ENCODE measurements at regions not wholly inside any gene's neighbourhood (a gene's known extent, or its start where the extent isn't known, plus 50 kb on each side); places are given as distances from the start of the nearest gene placed in this dataset.

DNA sequence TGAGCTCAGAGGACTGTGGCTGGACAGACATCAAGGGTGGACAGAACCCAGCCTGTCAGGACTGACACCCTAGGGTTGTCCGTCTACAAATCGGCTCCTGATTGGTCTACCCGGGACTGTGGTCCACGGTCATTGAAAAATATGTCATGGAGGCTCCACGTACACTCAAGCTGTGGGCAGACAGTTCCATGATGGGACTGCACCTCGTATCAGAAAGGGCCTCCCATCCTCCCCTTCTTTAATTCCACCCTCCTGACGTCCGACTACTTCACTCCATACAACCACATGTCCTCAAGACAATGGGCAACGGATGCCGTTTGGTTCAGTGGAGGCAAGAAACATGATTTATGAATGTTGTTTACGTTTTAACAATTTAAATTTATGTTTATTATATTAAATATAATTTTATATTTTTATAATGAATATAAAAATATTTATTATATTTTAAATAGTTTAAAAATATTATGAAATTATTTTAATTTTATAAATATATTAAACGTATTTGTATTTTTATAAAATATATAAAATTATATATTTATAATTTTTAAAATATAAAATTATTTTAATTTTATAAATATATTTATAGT is 58.0 kb upstream of the SHOX start:
- 83% methylated on average over 12 of the region's 12 CpGs for WGBS
- no peaks in the 10 kb centered on the region for H3K4me1 ChIP-seq (ENCODE audit: control insufficient read depth in 2 of 2, insufficient read depth in 2 of 2, low read length in 2 of 2)
- no peaks in the 10 kb centered on the region for H3K36me3 ChIP-seq (ENCODE audit: control insufficient read depth in 2 of 2, insufficient read depth in 2 of 2, low read length in 1 of 2)
- DNase-seq (ENCODE audit: low read depth in 6 of 9, low spot score in 9 of 9): peak in 2 of 9 donors; percentile 31 to 64
- no peak overlapping the region for H3K27ac ChIP-seq (ENCODE audit: low read depth in 1 of 2, low read length in 1 of 2)
- H3K27me3 ChIP-seq (ENCODE audit: control insufficient read depth in 2 of 2, insufficient read depth in 1 of 2, low read length in 1 of 2): no peaks in the 10 kb centered on the region
- H3K9me3 ChIP-seq (ENCODE audit: control insufficient read depth in 2 of 2, insufficient read depth in 1 of 2, low read length in 1 of 2): peaks cover 0 to 17% of the 10 kb centered on the region in 2 donors
- H3K4me3 ChIP-seq (ENCODE audit: low read length in 2 of 2): no peak overlapping the region

- H3K9me3 ChIP-seq (ENCODE audit: control insufficient read depth in 2 of 2, insufficient read depth in 1 of 2, low read length in 1 of 2): peaks cover 0 to 17% of the 10 kb centered on the region in 2 donors
- H3K27ac ChIP-seq (ENCODE audit: low read depth in 1 of 2, low read length in 1 of 2): no peak overlapping the region
- no peaks in the 10 kb centered on the region for H3K36me3 ChIP-seq (ENCODE audit: control insufficient read depth in 2 of 2, insufficient read depth in 2 of 2, low read length in 1 of 2)
- no peaks in the 10 kb centered on the region for H3K4me1 ChIP-seq (ENCODE audit: control insufficient read depth in 2 of 2, insufficient read depth in 2 of 2, low read length in 2 of 2)
- DNase-seq (ENCODE audit: low read depth in 6 of 9, low spot score in 9 of 9): peak in 2 of 9 donors; percentile 34 to 58
- WGBS: 61% methylated on average over 14 of the region's 14 CpGs
- no peak overlapping the region for H3K4me3 ChIP-seq (ENCODE audit: low read length in 2 of 2)
- no peaks in the 10 kb centered on the region for H3K27me3 ChIP-seq (ENCODE audit: control insufficient read depth in 2 of 2, insufficient read depth in 1 of 2, low read length in 1 of 2)
Measured at GRCh38 chrX:574251-574650, 56.3 kb upstream of the SHOX start.

DNA sequence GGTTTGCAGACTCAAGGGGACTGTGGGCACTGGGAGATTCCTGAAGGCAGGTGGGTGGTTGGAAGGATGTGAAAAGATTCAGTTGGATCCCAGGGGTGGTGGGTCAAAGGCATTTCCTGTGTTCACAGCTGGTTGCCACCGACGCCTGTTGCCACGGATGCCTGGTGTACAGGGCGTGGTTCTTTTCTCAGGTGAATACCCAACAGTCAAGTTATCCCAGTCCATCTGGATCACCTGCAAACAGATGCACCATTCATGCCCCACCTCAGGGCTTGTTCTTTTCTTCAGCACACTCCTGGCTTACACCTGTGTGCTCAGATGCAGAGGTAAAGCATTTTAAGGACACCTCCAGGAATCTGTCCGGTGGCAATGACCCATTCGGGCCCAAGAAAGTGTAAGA is 55.8 kb upstream of the SHOX start:
- Histone ChIP-seq H3K4me3 (ENCODE audit: low read length in 2 of 2) (no peak overlapping the region), H3K9me3 (ENCODE audit: control insufficient read depth in 2 of 2, insufficient read depth in 1 of 2, low read length in 1 of 2) (peaks cover 0 to 17% of the 10 kb centered on the region in 2 donors), H3K27me3 (ENCODE audit: control insufficient read depth in 2 of 2, insufficient read depth in 1 of 2, low read length in 1 of 2) (no peaks in the 10 kb centered on the region), H3K4me1 (ENCODE audit: control insufficient read depth in 2 of 2, insufficient read depth in 2 of 2, low read length in 2 of 2) (no peaks in the 10 kb centered on the region), H3K36me3 (ENCODE audit: control insufficient read depth in 2 of 2, insufficient read depth in 2 of 2, low read length in 1 of 2) (no peaks in the 10 kb centered on the region), H3K27ac (ENCODE audit: low read depth in 1 of 2, low read length in 1 of 2) (no peak overlapping the region)
- DNase-seq (ENCODE audit: low read depth in 6 of 9, low spot score in 9 of 9): peak in 1 of 9 donors; percentile 15
- 76% methylated on average over 6 of the region's 6 CpGs for WGBS

DNA sequence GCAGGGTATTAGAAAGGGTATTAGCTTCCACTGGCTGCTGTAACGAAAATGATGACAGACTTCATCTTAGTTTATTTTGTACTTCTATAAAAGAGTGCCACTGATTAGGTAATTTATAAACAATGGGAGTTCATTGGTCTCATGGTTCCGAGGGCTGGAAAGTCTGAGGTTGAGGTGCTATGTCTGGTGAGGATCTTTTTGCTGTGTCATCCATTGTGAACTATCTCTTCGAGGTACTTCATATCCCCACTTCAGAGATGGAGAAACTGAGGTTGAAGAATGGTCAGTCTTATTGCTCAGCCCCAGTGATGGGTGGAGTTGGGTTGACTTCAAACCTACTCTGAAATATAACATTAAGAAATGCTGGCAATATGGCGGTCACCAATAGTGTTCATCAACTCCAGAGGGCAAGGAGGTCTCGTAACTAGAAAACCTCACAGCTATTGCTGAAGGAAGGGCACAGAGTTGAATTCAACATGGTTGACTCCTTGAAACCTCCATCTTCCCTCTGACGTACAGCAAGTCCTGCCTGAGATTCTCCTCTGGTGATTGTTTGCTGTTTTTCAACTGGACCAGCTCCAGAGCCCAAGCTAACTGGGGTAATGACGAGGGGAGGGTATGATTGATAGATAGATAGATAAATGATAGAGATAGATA is 53.6 kb upstream of the SHOX start:
- Histone ChIP-seq H3K4me3 (ENCODE audit: low read length in 2 of 2) (no peak overlapping the region), H3K27ac (ENCODE audit: low read depth in 1 of 2, low read length in 1 of 2) (no peak overlapping the region), H3K27me3 (ENCODE audit: control insufficient read depth in 2 of 2, insufficient read depth in 1 of 2, low read length in 1 of 2) (no peaks in the 10 kb centered on the region), H3K4me1 (ENCODE audit: control insufficient read depth in 2 of 2, insufficient read depth in 2 of 2, low read length in 2 of 2) (no peaks in the 10 kb centered on the region), H3K9me3 (ENCODE audit: control insufficient read depth in 2 of 2, insufficient read depth in 1 of 2, low read length in 1 of 2) (peaks cover 0 to 5% of the 10 kb centered on the region in 2 donors), H3K36me3 (ENCODE audit: control insufficient read depth in 2 of 2, insufficient read depth in 2 of 2, low read length in 1 of 2) (no peaks in the 10 kb centered on the region)
- WGBS: 83% methylated on average over 7 of the region's 7 CpGs
- peak in 1 of 9 donors; percentile 18 for DNase-seq (ENCODE audit: low read depth in 6 of 9, low spot score in 9 of 9)

DNA sequence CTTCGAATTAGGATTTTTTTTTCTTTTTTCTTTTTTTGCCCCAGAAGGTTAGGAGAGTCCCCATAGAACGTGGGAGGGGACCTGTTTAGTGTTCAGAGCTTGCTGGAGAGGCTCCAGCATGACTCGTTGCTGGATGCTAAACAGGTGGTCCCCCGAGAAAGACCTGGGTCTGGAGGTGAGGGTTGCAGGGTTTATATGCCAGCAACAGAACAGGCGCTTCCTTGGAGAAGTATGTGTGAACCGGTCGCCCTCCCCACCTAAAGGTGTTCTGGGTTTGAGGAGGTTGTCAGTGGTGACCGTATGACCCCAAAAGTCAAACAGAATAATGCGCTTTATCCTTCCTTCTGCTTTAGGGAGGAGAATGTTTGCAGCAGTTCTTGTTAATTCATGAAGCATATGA is 52.1 kb upstream of the SHOX start:
- Histone ChIP-seq H3K4me1 (ENCODE audit: control insufficient read depth in 2 of 2, insufficient read depth in 2 of 2, low read length in 2 of 2) (no peaks in the 10 kb centered on the region), H3K27ac (ENCODE audit: low read depth in 1 of 2, low read length in 1 of 2) (no peak overlapping the region), H3K36me3 (ENCODE audit: control insufficient read depth in 2 of 2, insufficient read depth in 2 of 2, low read length in 1 of 2) (no peaks in the 10 kb centered on the region), H3K9me3 (ENCODE audit: control insufficient read depth in 2 of 2, insufficient read depth in 1 of 2, low read length in 1 of 2) (no peaks in the 10 kb centered on the region), H3K4me3 (ENCODE audit: low read length in 2 of 2) (no peak overlapping the region), H3K27me3 (ENCODE audit: control insufficient read depth in 2 of 2, insufficient read depth in 1 of 2, low read length in 1 of 2) (no peaks in the 10 kb centered on the region)
- DNase-seq (ENCODE audit: low read depth in 6 of 9, low spot score in 9 of 9): peak in 1 of 9 donors; percentile 21
- WGBS: 64% methylated on average over 9 of the region's 9 CpGs

DNA sequence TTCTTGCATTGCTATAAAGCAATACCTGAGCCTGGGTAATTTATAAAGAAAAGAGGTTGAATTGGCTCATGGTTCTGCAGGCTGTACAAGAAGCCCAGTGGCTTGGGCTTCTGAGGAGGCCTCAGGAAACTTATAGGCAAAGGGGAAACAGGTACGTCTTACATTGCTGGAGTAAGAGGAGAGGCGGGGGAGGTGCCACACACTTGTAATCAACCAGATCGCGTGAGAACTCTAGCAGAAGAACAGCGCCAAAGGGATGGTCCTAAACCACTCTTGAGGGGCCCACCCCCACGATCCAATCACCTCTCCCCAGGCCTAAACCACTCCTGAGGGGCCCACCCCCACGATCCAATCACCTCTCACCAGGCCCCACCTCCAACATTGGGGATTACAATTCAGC is 50.6 kb upstream of the SHOX start:
- Histone ChIP-seq H3K9me3 (ENCODE audit: control insufficient read depth in 2 of 2, insufficient read depth in 1 of 2, low read length in 1 of 2) (no peaks in the 10 kb centered on the region), H3K36me3 (ENCODE audit: control insufficient read depth in 2 of 2, insufficient read depth in 2 of 2, low read length in 1 of 2) (no peaks in the 10 kb centered on the region), H3K4me3 (ENCODE audit: low read length in 2 of 2) (no peak overlapping the region), H3K4me1 (ENCODE audit: control insufficient read depth in 2 of 2, insufficient read depth in 2 of 2, low read length in 2 of 2) (no peaks in the 10 kb centered on the region), H3K27ac (ENCODE audit: low read depth in 1 of 2, low read length in 1 of 2) (no peak overlapping the region), H3K27me3 (ENCODE audit: control insufficient read depth in 2 of 2, insufficient read depth in 1 of 2, low read length in 1 of 2) (no peaks in the 10 kb centered on the region)
- DNase-seq (ENCODE audit: low read depth in 6 of 9, low spot score in 9 of 9): peak in 3 of 9 donors; percentile 37 to 48 (median 37)
- WGBS: 54% methylated on average over 7 of the region's 7 CpGs

All from thymus (tissue), 11 donors.